Activated CD8-positive, alpha-beta T cell treated with anti-CD3 and anti-CD28 coated beads for 36 hours (primary cell): ENCODE measurements at regions not wholly inside any gene's neighbourhood (a gene's known extent, or its start where the extent isn't known, plus 50 kb on each side); places are given as distances from the start of the nearest gene placed in this dataset.

Experiments used
- ATAC-seq: fragments of 200-7000 bp; cut with Tn5 transposase; one replicate; pipeline ENCODE4 v1.10.0; 2021; ENCODE audit warnings: mild to moderate bottlenecking, moderate library complexity
- CTCF ChIA-PET: fragments of 350-600 bp; sonication (Branson Sonifier 250); formaldehyde crosslinking; loops from one replicate; lab custom pipeline; 2021; ENCODE audit warnings: antibody characterized with exemption; lab: Charles Lee
- POLR2A ChIA-PET: fragments of 350-600 bp; sonication (Branson Sonifier 250); formaldehyde crosslinking; loops from one replicate; lab custom pipeline; 2021; ENCODE audit warnings: antibody characterized with exemption; lab: Charles Lee
- DNase-seq: peaks from one replicate; pipeline ENCODE4 v3.0.0-alpha.2; 2020
- H3K27ac Mint-ChIP-seq: one replicate; pipeline ENCODE4 v1.8.0; 2021; ENCODE audit warnings: mild to moderate bottlenecking, mixed read lengths
- H3K27me3 Mint-ChIP-seq: one replicate; pipeline ENCODE4 v1.8.0; 2021; ENCODE audit warnings: mixed read lengths
- H3K36me3 Mint-ChIP-seq: one replicate; pipeline ENCODE4 v1.8.0; 2021; ENCODE audit warnings: low read depth, mixed read lengths
- H3K4me1 Mint-ChIP-seq: one replicate; pipeline ENCODE4 v1.8.0; 2021; ENCODE audit warnings: low read depth, mixed read lengths
- H3K4me3 Mint-ChIP-seq: one replicate; pipeline ENCODE4 v1.8.0; 2021; ENCODE audit warnings: mild to moderate bottlenecking, moderate library complexity, mixed read lengths
- H3K9me3 Mint-ChIP-seq: one replicate; pipeline ENCODE4 v1.8.0; 2021; ENCODE audit warnings: mixed read lengths
- intact Hi-C: fragments of 100-400 bp; cut with micrococcal nuclease; formaldehyde crosslinking; loops from one replicate; pipeline ENCODE4 v1.10.0; 2022
- TF ChIP-seq, protein P1 (sequence below): fragments of 200-600 bp; IDR thresholded peaks from one replicate; pipeline ENCODE4 v1.8.0; 2022; ENCODE audit warnings: antibody characterized with exemption, mild to moderate bottlenecking

DNA sequence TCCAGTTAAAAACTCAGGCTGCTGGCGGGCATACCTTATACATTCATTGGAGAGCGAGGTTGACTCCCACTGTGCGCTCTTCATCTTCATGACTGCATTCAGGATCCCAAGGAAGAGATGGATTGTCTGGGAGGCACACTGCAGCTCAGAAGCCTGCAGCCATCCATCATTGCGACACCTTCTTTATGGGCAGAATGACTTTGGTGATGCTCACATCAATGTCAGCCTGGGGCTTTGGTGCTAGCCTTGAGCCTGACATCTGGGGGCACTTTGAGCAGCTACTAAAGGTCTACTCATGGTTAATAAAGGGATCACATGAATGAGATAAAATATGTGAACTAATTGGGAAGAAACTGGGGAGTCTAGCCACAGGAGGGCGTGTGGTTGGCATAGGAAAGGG lies 229.3 kb downstream of the PRDM2 start:
- peaks cover 7% of the 10 kb centered on the region for H3K27me3 Mint-ChIP-seq
- no peaks in the 10 kb centered on the region for H3K4me1 Mint-ChIP-seq
- POLR2A ChIA-PET = no interaction called here
- no peak overlapping the region for H3K27ac Mint-ChIP-seq
- DNase-seq (no peak), ATAC-seq (no peak)
- no peaks in the 10 kb centered on the region for H3K9me3 Mint-ChIP-seq
- TF ChIP-seq, protein P1, sequence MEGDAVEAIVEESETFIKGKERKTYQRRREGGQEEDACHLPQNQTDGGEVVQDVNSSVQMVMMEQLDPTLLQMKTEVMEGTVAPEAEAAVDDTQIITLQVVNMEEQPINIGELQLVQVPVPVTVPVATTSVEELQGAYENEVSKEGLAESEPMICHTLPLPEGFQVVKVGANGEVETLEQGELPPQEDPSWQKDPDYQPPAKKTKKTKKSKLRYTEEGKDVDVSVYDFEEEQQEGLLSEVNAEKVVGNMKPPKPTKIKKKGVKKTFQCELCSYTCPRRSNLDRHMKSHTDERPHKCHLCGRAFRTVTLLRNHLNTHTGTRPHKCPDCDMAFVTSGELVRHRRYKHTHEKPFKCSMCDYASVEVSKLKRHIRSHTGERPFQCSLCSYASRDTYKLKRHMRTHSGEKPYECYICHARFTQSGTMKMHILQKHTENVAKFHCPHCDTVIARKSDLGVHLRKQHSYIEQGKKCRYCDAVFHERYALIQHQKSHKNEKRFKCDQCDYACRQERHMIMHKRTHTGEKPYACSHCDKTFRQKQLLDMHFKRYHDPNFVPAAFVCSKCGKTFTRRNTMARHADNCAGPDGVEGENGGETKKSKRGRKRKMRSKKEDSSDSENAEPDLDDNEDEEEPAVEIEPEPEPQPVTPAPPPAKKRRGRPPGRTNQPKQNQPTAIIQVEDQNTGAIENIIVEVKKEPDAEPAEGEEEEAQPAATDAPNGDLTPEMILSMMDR = no peak
- CTCF ChIA-PET = no interaction called here
- no peaks in the 10 kb centered on the region for H3K36me3 Mint-ChIP-seq
- intact Hi-C loops = no loop called here
- H3K4me3 Mint-ChIP-seq = no peak overlapping the region

- Mint-ChIP-seq H3K9me3 (no peaks in the 10 kb centered on the region), H3K36me3 (no peaks in the 10 kb centered on the region), H3K4me3 (no peak overlapping the region), H3K27me3 (peaks cover 7% of the 10 kb centered on the region), H3K27ac (no peak overlapping the region), H3K4me1 (no peaks in the 10 kb centered on the region)
- POLR2A ChIA-PET = no interaction called here
- TF ChIP-seq, protein P1 = peak; percentile 12
- ATAC-seq = no peak
- CTCF ChIA-PET = interaction anchor here (0.8 to 1.0 kb wide), 2 partner anchors 8 to 264 kb away, joined by 3 read pairs; no protein-coding TSS in a partner anchor
- intact Hi-C loops = no loop called here
- peak; percentile 42 for DNase-seq
These were observed 230.2 kb downstream of the PRDM2 start for GRCh38 chr1:13930151-13930550.

- H3K36me3 Mint-ChIP-seq = no peaks in the 10 kb centered on the region
- TF ChIP-seq, protein P1 = no peak
- ATAC-seq (no peak), DNase-seq (no peak)
- CTCF ChIA-PET = interaction anchor here (0.9 kb wide), 1 partner anchor 60 kb away, joined by 3 read pairs; no protein-coding TSS in a partner anchor
- no peaks in the 10 kb centered on the region for H3K9me3 Mint-ChIP-seq
- H3K4me1 Mint-ChIP-seq = no peaks in the 10 kb centered on the region
- H3K27ac Mint-ChIP-seq = no peak overlapping the region
- peaks cover 7% of the 10 kb centered on the region for H3K27me3 Mint-ChIP-seq
- POLR2A ChIA-PET = no interaction called here
- intact Hi-C loops = no loop called here
- no peak overlapping the region for H3K4me3 Mint-ChIP-seq
These were observed 231.2 kb downstream of the PRDM2 start for GRCh38 chr1:13931226-13931625.

- Mint-ChIP-seq H3K4me3 (no peak overlapping the region), H3K36me3 (no peaks in the 10 kb centered on the region), H3K27me3 (peaks cover 13% of the 10 kb centered on the region), H3K4me1 (no peaks in the 10 kb centered on the region), H3K9me3 (no peaks in the 10 kb centered on the region), H3K27ac (no peak overlapping the region)
- ATAC-seq (no peak), DNase-seq (no peak)
- CTCF ChIA-PET = no interaction called here
- POLR2A ChIA-PET = no interaction called here
- intact Hi-C loops = no loop called here
- TF ChIP-seq, protein P1 = no peak
These were observed 235.3 kb downstream of the PRDM2 start for GRCh38 chr1:13935336-13935735.

- ATAC-seq (no peak), DNase-seq (no peak)
- H3K27ac Mint-ChIP-seq = no peak overlapping the region
- no peaks in the 10 kb centered on the region for H3K36me3 Mint-ChIP-seq
- POLR2A ChIA-PET = no interaction called here
- H3K27me3 Mint-ChIP-seq = peaks cover 17% of the 10 kb centered on the region
- H3K4me1 Mint-ChIP-seq = no peaks in the 10 kb centered on the region
- peaks cover 12% of the 10 kb centered on the region for H3K9me3 Mint-ChIP-seq
- TF ChIP-seq, protein P1 = no peak
- CTCF ChIA-PET = no interaction called here
- no peak overlapping the region for H3K4me3 Mint-ChIP-seq
- intact Hi-C loops = no loop called here
These were observed 241.3 kb downstream of the PRDM2 start for GRCh38 chr1:13941315-13941714.
